ENCODE measurements at regions not wholly inside any gene's neighbourhood (a gene's known extent, or its start where the extent isn't known, plus 50 kb on each side); places are given as distances from the start of the nearest gene placed in this dataset.

GRCh38 chr1:59139396-59139795, 157.5 kb upstream of the FGGY start:
- Histone ChIP-seq H3K4me1 (ENCODE audit: insufficient read depth) (peaks cover 2% of the 10 kb centered on the region), H3K27me3 (no peaks in the 10 kb centered on the region), H3K27ac (no peak overlapping the region), H3K4me3 (no peak overlapping the region), H3K36me3 (no peaks in the 10 kb centered on the region), H3K9me3 (no peaks in the 10 kb centered on the region)
- DNase-seq = no peak
- intact Hi-C loops (cut with DNase I) = loop anchor here in 1 of 4 donors (10.0 kb wide), 1 partner anchor 55 kb away; no protein-coding TSS in a partner anchor
- TF ChIP-seq EP300 (IDR thresholded peaks at IDR 0.05) = no peak
- TF ChIP-seq CTCF (IDR thresholded peaks at IDR 0.05) = no peak
- no peak for TF ChIP-seq POLR2A (IDR thresholded peaks at IDR 0.05)
- 95 to 100% (median 98%) methylated on average over 2 of the region's 2 CpGs for WGBS, 3 donors

- Histone ChIP-seq H3K36me3 (no peaks in the 10 kb centered on the region), H3K9me3 (no peaks in the 10 kb centered on the region), H3K4me3 (no peak overlapping the region), H3K27ac (no peak overlapping the region), H3K27me3 (no peaks in the 10 kb centered on the region), H3K4me1 (ENCODE audit: insufficient read depth) (peaks cover 2% of the 10 kb centered on the region)
- no peak for DNase-seq
- 86 to 92% (median 90%) methylated on average over 4 of the region's 4 CpGs for WGBS, 3 donors
- intact Hi-C loops (cut with DNase I) = loop anchor here in 2 of 4 donors (10.0 kb wide), 2 partner anchors 77 to 157 kb away; no protein-coding TSS in a partner anchor
- TF ChIP-seq EP300 (IDR thresholded peaks at IDR 0.05) (no peak), CTCF (IDR thresholded peaks at IDR 0.05) (no peak), POLR2A (IDR thresholded peaks at IDR 0.05) (no peak)
Measured at GRCh38 chr1:59141267-59141863, 155.5 kb upstream of the FGGY start.

GRCh38 chr1:59142311-59143132, 154.4 kb upstream of the FGGY start:
- TF ChIP-seq POLR2A (IDR thresholded peaks at IDR 0.05) (no peak), CTCF (IDR thresholded peaks at IDR 0.05) (no peak), EP300 (IDR thresholded peaks at IDR 0.05) (no peak)
- intact Hi-C loops (cut with DNase I) = loop anchor here in 2 of 4 donors (10.0 kb wide), 2 partner anchors 78 to 158 kb away; no protein-coding TSS in a partner anchor
- H3K9me3 ChIP-seq = no peaks in the 10 kb centered on the region
- no peaks in the 10 kb centered on the region for H3K27me3 ChIP-seq
- H3K27ac ChIP-seq = no peak overlapping the region
- DNase-seq = no peak
- 83 to 89% (median 87%) methylated on average over 9 of the region's 9 CpGs for WGBS, 3 donors
- peaks cover 2% of the 10 kb centered on the region for H3K4me1 ChIP-seq (ENCODE audit: insufficient read depth)
- H3K4me3 ChIP-seq = no peak overlapping the region
- no peaks in the 10 kb centered on the region for H3K36me3 ChIP-seq

GRCh38 chr1:59143133-59143487, 153.8 kb upstream of the FGGY start:
- DNase-seq = no peak
- Histone ChIP-seq H3K4me1 (ENCODE audit: insufficient read depth) (peaks cover 2% of the 10 kb centered on the region), H3K4me3 (no peak overlapping the region), H3K36me3 (no peaks in the 10 kb centered on the region), H3K27me3 (no peaks in the 10 kb centered on the region), H3K27ac (no peak overlapping the region), H3K9me3 (no peaks in the 10 kb centered on the region)
- WGBS, 3 donors = 6 to 13% (median 7%) methylated on average over 2 of the region's 2 CpGs
- intact Hi-C loops (cut with DNase I) = loop anchor here in 2 of 4 donors (10.0 kb wide), 2 partner anchors 78 to 158 kb away; no protein-coding TSS in a partner anchor
- TF ChIP-seq EP300 (IDR thresholded peaks at IDR 0.05) = no peak
- TF ChIP-seq POLR2A (IDR thresholded peaks at IDR 0.05) = no peak
- no peak for TF ChIP-seq CTCF (IDR thresholded peaks at IDR 0.05)

Data from ovary (tissue), 7 donors.